Breast epithelium (tissue), 3 donors: ENCODE measurements at regions not wholly inside any gene's neighbourhood (a gene's known extent, or its start where the extent isn't known, plus 50 kb on each side); places are given as distances from the start of the nearest gene placed in this dataset.

Experiments used
- POLR2AphosphoS5 ChIP-seq, 3 donors: sonication (generic); formaldehyde crosslinking; IDR thresholded peaks; one replicate each; pipeline ENCODE4 v1.6.1; 2017; ENCODE audit warnings: antibody characterized with exemption in 3 of 3
- TF ChIP-seq, protein P1 (sequence below), 3 donors: fragments of 450-650 bp; IDR thresholded peaks; one replicate each; pipeline ENCODE4 v1.5.1; 2016 to 2017; ENCODE audit warnings: antibody characterized with exemption in 3 of 3, mild to moderate bottlenecking in 3 of 3, moderate library complexity in 3 of 3

DNA sequence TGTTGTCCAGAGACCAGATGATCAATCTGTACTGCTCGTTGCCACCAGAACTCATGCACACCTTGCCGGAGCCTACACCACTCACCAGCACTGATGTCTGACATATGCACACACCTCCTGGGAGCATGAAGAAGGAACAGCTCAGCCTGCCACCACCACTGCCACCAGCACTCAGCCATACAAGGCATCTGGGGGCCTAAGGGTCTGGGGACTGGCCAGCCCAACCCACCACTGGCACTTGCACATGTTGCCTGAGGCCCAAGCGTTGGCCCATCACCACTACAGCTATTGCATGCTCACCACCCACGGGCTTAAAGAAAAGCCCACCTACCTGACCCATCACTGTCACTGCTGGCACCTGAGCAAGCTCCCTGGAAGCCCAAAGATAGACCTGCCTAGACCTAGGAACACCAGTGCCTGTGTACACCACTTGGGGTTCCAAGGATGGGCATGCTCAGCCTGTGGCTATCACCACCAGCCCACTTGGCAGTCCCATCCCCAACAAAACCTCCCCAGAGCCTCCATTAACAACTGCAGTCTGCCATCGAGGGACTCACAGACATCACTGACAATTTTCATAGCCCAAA, 174.3 kb upstream of the GRID2 start:
- TF ChIP-seq, protein P1, sequence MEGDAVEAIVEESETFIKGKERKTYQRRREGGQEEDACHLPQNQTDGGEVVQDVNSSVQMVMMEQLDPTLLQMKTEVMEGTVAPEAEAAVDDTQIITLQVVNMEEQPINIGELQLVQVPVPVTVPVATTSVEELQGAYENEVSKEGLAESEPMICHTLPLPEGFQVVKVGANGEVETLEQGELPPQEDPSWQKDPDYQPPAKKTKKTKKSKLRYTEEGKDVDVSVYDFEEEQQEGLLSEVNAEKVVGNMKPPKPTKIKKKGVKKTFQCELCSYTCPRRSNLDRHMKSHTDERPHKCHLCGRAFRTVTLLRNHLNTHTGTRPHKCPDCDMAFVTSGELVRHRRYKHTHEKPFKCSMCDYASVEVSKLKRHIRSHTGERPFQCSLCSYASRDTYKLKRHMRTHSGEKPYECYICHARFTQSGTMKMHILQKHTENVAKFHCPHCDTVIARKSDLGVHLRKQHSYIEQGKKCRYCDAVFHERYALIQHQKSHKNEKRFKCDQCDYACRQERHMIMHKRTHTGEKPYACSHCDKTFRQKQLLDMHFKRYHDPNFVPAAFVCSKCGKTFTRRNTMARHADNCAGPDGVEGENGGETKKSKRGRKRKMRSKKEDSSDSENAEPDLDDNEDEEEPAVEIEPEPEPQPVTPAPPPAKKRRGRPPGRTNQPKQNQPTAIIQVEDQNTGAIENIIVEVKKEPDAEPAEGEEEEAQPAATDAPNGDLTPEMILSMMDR (IDR thresholded peaks at IDR 0.05) = no peak
- TF ChIP-seq POLR2AphosphoS5 (IDR thresholded peaks at IDR 0.05) = no peak
